H9 (cell line): ENCODE measurements at regions not wholly inside any gene's neighbourhood (a gene's known extent, or its start where the extent isn't known, plus 50 kb on each side); places are given as distances from the start of the nearest gene placed in this dataset.

Experiments
- DNase-seq: peaks from one replicate; pipeline ENCODE4 v3.0.0-alpha.2; 2017
- H2AFZ ChIP-seq: one replicate; pipeline ENCODE4 v1.6.1; 2013; ENCODE audit warnings: mild to moderate bottlenecking, low read length, control low read depth, moderate library complexity
- H2AK5ac ChIP-seq: 2 replicates; pipeline ENCODE4 v1.6.1; 2013; ENCODE audit warnings: low read length, control low read depth, mixed read lengths; ENCODE audit not compliant: insufficient read length
- H2BK120ac ChIP-seq: one replicate; pipeline ENCODE4 v1.6.1; 2013; ENCODE audit warnings: low read depth, mild to moderate bottlenecking, low read length, control low read depth, inconsistent platforms; ENCODE audit not compliant: poor library complexity, severe bottlenecking
- H2BK12ac ChIP-seq: 2 replicates; pipeline ENCODE4 v1.6.1; 2013; ENCODE audit warnings: low read length, control low read depth, mixed read lengths, low read depth; ENCODE audit not compliant: insufficient read length
- H2BK15ac ChIP-seq: 2 replicates; pipeline ENCODE4 v1.6.1; 2013; ENCODE audit warnings: low read depth, low read length, control low read depth
- H2BK20ac ChIP-seq: one replicate; pipeline ENCODE4 v1.6.1; 2013; ENCODE audit warnings: low read depth, mild to moderate bottlenecking, low read length, control low read depth, inconsistent platforms; ENCODE audit not compliant: poor library complexity, severe bottlenecking
- H2BK5ac ChIP-seq: 2 replicates; pipeline ENCODE4 v1.6.1; 2013; ENCODE audit warnings: low read length, control low read depth, mixed read lengths; ENCODE audit not compliant: insufficient read length
- H3K14ac ChIP-seq: 2 replicates; pipeline ENCODE4 v1.6.1; 2013; ENCODE audit warnings: low read length, control low read depth; ENCODE audit not compliant: insufficient read depth
- H3K18ac ChIP-seq: 2 replicates; pipeline ENCODE4 v1.6.1; 2013; ENCODE audit warnings: low read depth, mild to moderate bottlenecking, mixed read lengths, low read length, control low read depth; ENCODE audit not compliant: insufficient read length
- H3K23ac ChIP-seq: 2 replicates; pipeline ENCODE4 v1.6.1; 2013; ENCODE audit warnings: low read length, control low read depth, mixed read lengths, low read depth; ENCODE audit not compliant: insufficient read length
- H3K23me2 ChIP-seq: 2 replicates; pipeline ENCODE4 v1.6.1; 2013; ENCODE audit warnings: low read depth, mild to moderate bottlenecking, mixed read lengths, low read length, control low read depth; ENCODE audit not compliant: insufficient read length, poor library complexity, severe bottlenecking
- H3K27ac ChIP-seq: 2 replicates; pipeline ENCODE4 v1.5.1; 2013; ENCODE audit warnings: low read length, control low read depth, mixed read lengths, low read depth; ENCODE audit not compliant: insufficient read length
- H3K27me3 ChIP-seq: 2 replicates; pipeline ENCODE4 v1.6.1; 2013; ENCODE audit warnings: low read length, control low read depth, inconsistent platforms; ENCODE audit not compliant: insufficient read depth
- H3K4ac ChIP-seq: 2 replicates; pipeline ENCODE4 v1.6.1; 2013; ENCODE audit warnings: low read depth, mild to moderate bottlenecking, control low read depth, inconsistent platforms, low read length, moderate library complexity
- H3K4me1 ChIP-seq: 2 replicates; pipeline ENCODE4 v1.6.1; 2013; ENCODE audit warnings: low read length, control low read depth, inconsistent platforms; ENCODE audit not compliant: insufficient read depth
- H3K4me2 ChIP-seq: 2 replicates; pipeline ENCODE4 v1.6.1; 2013; ENCODE audit warnings: low read length, control low read depth, mixed read lengths; ENCODE audit not compliant: insufficient read length, insufficient read depth
- H3K56ac ChIP-seq: 2 replicates; pipeline ENCODE4 v1.6.1; 2013; ENCODE audit warnings: low read depth, mild to moderate bottlenecking, mixed read lengths, low read length, control low read depth; ENCODE audit not compliant: insufficient read length
- H3K79me1 ChIP-seq: 2 replicates; pipeline ENCODE4 v1.6.1; 2013; ENCODE audit warnings: low read depth, mild to moderate bottlenecking, moderate library complexity, low read length, control low read depth, inconsistent platforms; ENCODE audit not compliant: insufficient read depth, poor library complexity, severe bottlenecking
- H3K79me2 ChIP-seq: 2 replicates; pipeline ENCODE4 v1.6.1; 2013; ENCODE audit warnings: low read length, control low read depth, inconsistent platforms; ENCODE audit not compliant: insufficient read depth
- H3K9ac ChIP-seq: 2 replicates; pipeline ENCODE4 v1.6.1; 2013; ENCODE audit warnings: low read length, control low read depth, mixed read lengths; ENCODE audit not compliant: insufficient read length; ENCODE audit errors: extremely low read depth
- H3K9me3 ChIP-seq: one replicate; pipeline ENCODE4 v1.6.1; 2013; ENCODE audit warnings: low read depth, low read length, inconsistent platforms; ENCODE audit not compliant: control insufficient read depth
- H3T11ph ChIP-seq: one replicate; pipeline ENCODE4 v1.6.1; 2013; ENCODE audit warnings: mild to moderate bottlenecking, low read length, control low read depth, inconsistent platforms
- H4K20me1 ChIP-seq: one replicate; pipeline ENCODE4 v1.6.1; 2013; ENCODE audit not compliant: control insufficient read depth, insufficient read length, insufficient read depth
- H4K5ac ChIP-seq: 2 replicates; pipeline ENCODE4 v1.6.1; 2013; ENCODE audit warnings: low read depth, mild to moderate bottlenecking, mixed read lengths, low read length, control low read depth; ENCODE audit not compliant: insufficient read length
- H4K8ac ChIP-seq: replicated peaks from 2 replicates; pipeline ENCODE4 v1.6.1; 2013; ENCODE audit warnings: low read length, control low read depth, mixed read lengths, low read depth; ENCODE audit not compliant: insufficient read length
- H4K91ac ChIP-seq: 2 replicates; pipeline ENCODE4 v1.6.1; 2013; ENCODE audit warnings: low read depth, mild to moderate bottlenecking, moderate library complexity, mixed read lengths, low read length, control low read depth; ENCODE audit not compliant: insufficient read length
- H3K27ac Mint-ChIP-seq, 3 experiments: 2 replicates in 2 of 3; 3 replicates in 1 of 3; pipeline ENCODE4 v1.8.0; 2020 to 2021; ENCODE audit warnings: mixed read lengths in 3 of 3, mild to moderate bottlenecking in 1 of 3, moderate library complexity in 1 of 3
- H3K27me3 Mint-ChIP-seq: 2 replicates; pipeline ENCODE4 v1.8.0; 2021; ENCODE audit warnings: low read depth, mild to moderate bottlenecking, moderate library complexity, mixed read lengths
- H3K36me3 Mint-ChIP-seq, 3 experiments: 2 replicates in 2 of 3; 3 replicates in 1 of 3; pipeline ENCODE4 v1.8.0; 2020 to 2021; ENCODE audit warnings: low read depth in 3 of 3, mixed read lengths in 3 of 3; ENCODE audit not compliant: insufficient read depth in 1 of 3
- H3K4me1 Mint-ChIP-seq, 2 experiments: 2 replicates each; pipeline ENCODE4 v1.8.0; 2020; ENCODE audit warnings: mixed read lengths in 2 of 2
- H3K4me3 Mint-ChIP-seq, 2 experiments: 2 replicates in 1 of 2; 3 replicates in 1 of 2; pipeline ENCODE4 v1.8.0; 2020 to 2021; ENCODE audit warnings: mild to moderate bottlenecking in 2 of 2, mixed read lengths in 2 of 2, moderate library complexity in 1 of 2
- H3K9me3 Mint-ChIP-seq, 2 experiments: 2 replicates in 1 of 2; 3 replicates in 1 of 2; pipeline ENCODE4 v1.8.0; 2020; ENCODE audit warnings: mild to moderate bottlenecking in 2 of 2, mixed read lengths in 2 of 2, moderate library complexity in 1 of 2
- CTCF ChIP-seq: fragments of 200-600 bp; sonication (generic); conservative IDR thresholded peaks from 3 replicates; pipeline ENCODE4 v1.8.0; 2021; ENCODE audit warnings: antibody characterized with exemption, mild to moderate bottlenecking

GRCh38 chr12:84016956-84017355, 895.6 kb downstream of the SLC6A15 start:
- Histone ChIP-seq H3K9me3 (no peaks in the 10 kb centered on the region), H2BK15ac (no peak overlapping the region), H4K5ac (no peak overlapping the region), H3K27me3 (no peaks in the 10 kb centered on the region), H4K20me1 (no peaks in the 10 kb centered on the region), H4K8ac (no peak overlapping the region), H2AFZ (no peak overlapping the region), H3K23me2 (no peaks in the 10 kb centered on the region), H3K9ac (no peak overlapping the region), H3K23ac (no peak overlapping the region), H3K4ac (no peak overlapping the region), H3K4me2 (no peak overlapping the region), H2BK12ac (no peak overlapping the region), H3K79me1 (no peaks in the 10 kb centered on the region), H3K27ac (no peak overlapping the region), H3K18ac (no peak overlapping the region), H2BK120ac (no peak overlapping the region), H3T11ph (no peak overlapping the region), H2AK5ac (no peak overlapping the region), H4K91ac (no peak overlapping the region), H2BK20ac (no peak overlapping the region), H3K79me2 (no peaks in the 10 kb centered on the region), H2BK5ac (no peak overlapping the region), H3K14ac (no peak overlapping the region), H3K56ac (no peak overlapping the region), H3K4me1 (no peaks in the 10 kb centered on the region)
- Mint-ChIP-seq H3K4me3 (no peak overlapping the region), H3K4me1 (0 out of 4 replicates have a peak, but pooled peaks cover 0 to 4% of the 10 kb centered on the region in 2 experiments), H3K27ac (no peak overlapping the region), H3K27me3 (no peaks in the 10 kb centered on the region; the same call in 1 of the 2 replicates), H3K9me3 (peaks cover 16 to 23% of the 10 kb centered on the region in 2 experiments; a peak in 3 of 5 replicates), H3K36me3 (peaks cover 0 to 6% (median 0%) of the 10 kb centered on the region in 3 experiments; a peak in 1 of 7 replicates)
- TF ChIP-seq CTCF = no peak
- DNase-seq = no peak
